Suprapubic skin (tissue), 4 donors: ENCODE measurements at regions not wholly inside any gene's neighbourhood (a gene's known extent, or its start where the extent isn't known, plus 50 kb on each side); places are given as distances from the start of the nearest gene placed in this dataset.
"Not testable (repeated sequence)": the region's sequence is repeated elsewhere in the genome, so short reads cannot be mapped to it uniquely, and the experiment has no call there.

Source experiments
- DNase-seq, 2 donors: peaks; one replicate each; pipeline ENCODE4 v3.0.0-alpha.2; 2019; ENCODE audit warnings: low spot score in 2 of 2
- H3K27ac ChIP-seq: fragments of 200-600 bp; sonication (generic); one replicate; pipeline ENCODE4 v1.5.1; 2019
- H3K27me3 ChIP-seq: fragments of 200-600 bp; sonication (generic); one replicate; pipeline ENCODE4 v1.5.1; 2019
- H3K36me3 ChIP-seq: fragments of 200-600 bp; sonication (generic); one replicate; pipeline ENCODE4 v1.5.1; 2019
- H3K4me1 ChIP-seq: fragments of 200-600 bp; sonication (generic); one replicate; pipeline ENCODE4 v1.5.1; 2019
- H3K4me3 ChIP-seq: fragments of 200-600 bp; sonication (generic); one replicate; pipeline ENCODE4 v1.5.1; 2019; ENCODE audit warnings: mild to moderate bottlenecking
- H3K9me3 ChIP-seq: fragments of 200-600 bp; sonication (generic); one replicate; pipeline ENCODE4 v1.5.1; 2019
- CTCF ChIP-seq, 2 donors: fragments of 200-600 bp in 1 of 2; fragments of 450-650 bp in 1 of 2; sonication (generic) in 1 of 2; IDR thresholded peaks; one replicate each; pipeline ENCODE4 v1.5.1; 2016 to 2019; ENCODE audit warnings: antibody characterized with exemption in 2 of 2, mild to moderate bottlenecking in 1 of 2, moderate library complexity in 1 of 2
- EP300 ChIP-seq: sonication (generic); formaldehyde crosslinking; IDR thresholded peaks from one replicate; pipeline ENCODE4 v1.6.1; 2017; ENCODE audit warnings: antibody characterized with exemption
- POLR2A ChIP-seq, 2 donors: fragments of 450-650 bp; IDR thresholded peaks; one replicate each; pipeline ENCODE4 v1.6.1; 2017; ENCODE audit warnings: antibody characterized with exemption in 2 of 2, mild to moderate bottlenecking in 2 of 2, moderate library complexity in 2 of 2
- POLR2AphosphoS5 ChIP-seq, 3 donors: sonication (generic); formaldehyde crosslinking; IDR thresholded peaks; one replicate each; pipeline ENCODE4 v1.6.1; 2017; ENCODE audit warnings: antibody characterized with exemption in 3 of 3
- WGBS: methylation state at CpG from one replicate; pipeline ENCODE4 v1.1.5; 2018; 5-methylcytosine and 5-hydroxymethylcytosine counted together

GRCh38 chr2:179385756-179386155 lies 121.1 kb upstream of the SESTD1 start:
- H3K4me1 ChIP-seq, DNase-seq, H3K4me3 ChIP-seq, H3K27ac ChIP-seq, H3K9me3 ChIP-seq, H3K36me3 ChIP-seq, H3K27me3 ChIP-seq: not testable (repeated sequence)
- 94% methylated on average over 16 of the region's 16 CpGs for WGBS

- Histone ChIP-seq H3K4me3 (no peak overlapping the region), H3K4me1 (no peaks in the 10 kb centered on the region), H3K27me3 (no peaks in the 10 kb centered on the region), H3K36me3 (no peaks in the 10 kb centered on the region), H3K9me3 (no peaks in the 10 kb centered on the region), H3K27ac (no peak overlapping the region)
- no peak for TF ChIP-seq POLR2A (IDR thresholded peaks at IDR 0.05)
- no peak for TF ChIP-seq EP300
- no peak for TF ChIP-seq CTCF (IDR thresholded peaks at IDR 0.05)
- TF ChIP-seq POLR2AphosphoS5 (IDR thresholded peaks at IDR 0.05), result no peak
- no peak for DNase-seq
- 84% methylated on average over 1 of the region's 1 CpG for WGBS
Measured at GRCh38 chr2:179383975-179384374, 119.3 kb upstream of the SESTD1 start.

GRCh38 chr2:179377296-179377695 lies 112.7 kb upstream of the SESTD1 start:
- Histone ChIP-seq H3K27ac (no peak overlapping the region), H3K9me3 (no peaks in the 10 kb centered on the region), H3K36me3 (no peaks in the 10 kb centered on the region), H3K27me3 (no peaks in the 10 kb centered on the region), H3K4me3 (no peak overlapping the region), H3K4me1 (no peaks in the 10 kb centered on the region)
- DNase-seq, result no peak
- WGBS, result 57% methylated on average over 1 of the region's 1 CpG
- no peak for TF ChIP-seq POLR2AphosphoS5 (IDR thresholded peaks at IDR 0.05)

GRCh38 chr2:179376881-179377280 lies 112.2 kb upstream of the SESTD1 start:
- 94% methylated on average over 1 of the region's 1 CpG for WGBS
- no peaks in the 10 kb centered on the region for H3K4me1 ChIP-seq
- TF ChIP-seq CTCF (IDR thresholded peaks at IDR 0.05) (no peak), POLR2AphosphoS5 (IDR thresholded peaks at IDR 0.05) (no peak), EP300 (no peak), POLR2A (IDR thresholded peaks at IDR 0.05) (no peak)

GRCh38 chr2:179373816-179374215 lies 109.2 kb upstream of the SESTD1 start:
- whole genome bisulfite sequencing, result 86% methylated on average over 4 of the region's 4 CpGs
- no peaks in the 10 kb centered on the region for H3K27me3 ChIP-seq
- no peak overlapping the region for H3K27ac ChIP-seq
- DNase-seq, result no peak
- no peak for TF ChIP-seq POLR2A (IDR thresholded peaks at IDR 0.05)
- TF ChIP-seq POLR2AphosphoS5 (IDR thresholded peaks at IDR 0.05), result no peak
- H3K36me3 ChIP-seq, result no peaks in the 10 kb centered on the region
- no peak overlapping the region for H3K4me3 ChIP-seq
- H3K9me3 ChIP-seq, result no peaks in the 10 kb centered on the region
- H3K4me1 ChIP-seq, result no peaks in the 10 kb centered on the region

More at GRCh38 chr2:179376881-179377280, 112.2 kb upstream of the SESTD1 start:
- Histone ChIP-seq H3K4me3 (no peak overlapping the region), H3K9me3 (no peaks in the 10 kb centered on the region), H3K27ac (no peak overlapping the region), H3K36me3 (no peaks in the 10 kb centered on the region), H3K27me3 (no peaks in the 10 kb centered on the region)
- no peak for DNase-seq

GRCh38 chr2:179365561-179365960 lies 100.9 kb upstream of the SESTD1 start:
- 90% methylated on average over 5 of the region's 5 CpGs for WGBS
- not testable (repeated sequence) for H3K27ac ChIP-seq, DNase-seq, H3K36me3 ChIP-seq, H3K9me3 ChIP-seq, H3K4me1 ChIP-seq, H3K27me3 ChIP-seq, H3K4me3 ChIP-seq

- TF ChIP-seq CTCF (IDR thresholded peaks at IDR 0.05), result no peak
- no peak for TF ChIP-seq EP300
- TF ChIP-seq POLR2A (IDR thresholded peaks at IDR 0.05), result no peak
- no peak for TF ChIP-seq POLR2AphosphoS5 (IDR thresholded peaks at IDR 0.05)
- DNase-seq, result no peak
- H3K9me3 ChIP-seq, result no peaks in the 10 kb centered on the region
Measured at GRCh38 chr2:179355881-179356280, 91.2 kb upstream of the SESTD1 start.

More at GRCh38 chr2:179355881-179356280, 91.2 kb upstream of the SESTD1 start:
- Histone ChIP-seq H3K27ac (no peak overlapping the region), H3K36me3 (no peaks in the 10 kb centered on the region), H3K4me1 (no peaks in the 10 kb centered on the region), H3K4me3 (no peak overlapping the region), H3K27me3 (no peaks in the 10 kb centered on the region)
- 23% methylated on average over 4 of the region's 4 CpGs for WGBS
